NCI-H146 treated with DMSO at 0.1 percent for 48 hours (cell line): ENCODE measurements at regions not wholly inside any gene's neighbourhood (a gene's known extent, or its start where the extent isn't known, plus 50 kb on each side); places are given as distances from the start of the nearest gene placed in this dataset.

ENCODE experiments used
- DNase-seq: peaks from one replicate; lab custom pipeline; 2025; ENCODE audit not compliant: unreplicated experiment; lab: John Stamatoyannopoulos, UW

GRCh38 chr10:60441515-60441914 is 51.8 kb upstream of the ANK3 start:
- no peak for DNase-seq

DNA sequence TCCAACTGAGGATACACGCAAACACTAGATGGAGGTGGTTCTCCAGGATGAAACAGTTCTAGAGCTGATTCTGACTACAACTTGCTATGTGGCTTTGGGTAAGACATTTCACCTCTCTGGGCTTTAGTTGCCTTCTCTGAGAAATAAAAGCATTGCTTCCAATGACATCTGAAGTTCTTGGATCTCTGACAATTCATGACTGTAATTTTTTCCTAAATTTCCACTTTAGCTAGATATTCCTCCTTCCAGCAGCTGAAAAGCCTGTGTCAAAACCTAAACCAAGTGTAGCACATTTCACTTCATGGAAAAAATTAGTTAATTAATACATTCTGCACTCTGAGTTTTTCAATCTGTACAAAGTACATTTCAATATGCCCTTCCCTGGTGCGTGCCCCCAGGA is 50.0 kb upstream of the ANK3 start:
- DNase-seq: no peak
